Anterior cingulate cortex (tissue), 58 donors: ENCODE measurements at regions not wholly inside any gene's neighbourhood (a gene's known extent, or its start where the extent isn't known, plus 50 kb on each side); places are given as distances from the start of the nearest gene placed in this dataset.

Experiments used
- DNase-seq, 58 donors: peaks; one replicate each; lab custom pipeline; 2025; lab: John Stamatoyannopoulos, UW

DNA sequence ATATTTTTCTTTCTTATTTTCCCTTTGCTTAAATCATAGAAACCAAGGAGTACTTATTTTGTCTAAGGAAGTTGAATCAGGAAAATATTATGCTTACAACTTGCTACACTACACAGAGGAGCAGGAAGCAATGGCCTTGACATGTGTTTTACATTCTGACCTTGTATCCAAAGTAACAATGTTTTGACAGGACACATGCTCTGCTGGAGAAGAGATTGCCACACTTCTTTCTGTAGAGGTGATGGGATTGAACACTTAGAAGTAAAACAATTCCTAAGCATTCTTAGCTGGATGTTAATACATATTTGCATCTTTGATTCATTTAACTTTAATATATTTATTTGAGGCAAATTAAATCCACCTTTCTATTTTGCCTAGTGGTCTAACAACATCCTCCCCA lies 929.1 kb downstream of the DSC3 start:
- DNase-seq, result no peak

DNA sequence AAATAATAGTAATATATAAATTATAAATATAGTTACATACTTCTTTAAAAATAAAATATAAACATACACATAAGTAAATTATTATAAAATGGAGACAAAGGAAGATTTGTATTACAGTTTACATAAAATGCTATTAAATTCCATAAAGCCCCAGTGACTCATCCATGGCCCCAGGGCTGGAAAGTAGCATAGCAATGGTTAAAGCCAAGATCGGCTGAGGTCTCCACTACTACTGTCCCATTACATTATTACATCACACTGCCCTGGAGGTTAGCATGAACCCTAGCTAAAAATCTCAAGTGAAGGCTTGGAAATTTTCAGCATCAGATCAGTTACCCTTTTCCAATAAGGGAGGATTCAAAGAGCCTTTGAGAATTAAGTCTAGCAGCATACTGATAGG lies 936.2 kb downstream of the DSC3 start:
- DNase-seq, result no peak

DNA sequence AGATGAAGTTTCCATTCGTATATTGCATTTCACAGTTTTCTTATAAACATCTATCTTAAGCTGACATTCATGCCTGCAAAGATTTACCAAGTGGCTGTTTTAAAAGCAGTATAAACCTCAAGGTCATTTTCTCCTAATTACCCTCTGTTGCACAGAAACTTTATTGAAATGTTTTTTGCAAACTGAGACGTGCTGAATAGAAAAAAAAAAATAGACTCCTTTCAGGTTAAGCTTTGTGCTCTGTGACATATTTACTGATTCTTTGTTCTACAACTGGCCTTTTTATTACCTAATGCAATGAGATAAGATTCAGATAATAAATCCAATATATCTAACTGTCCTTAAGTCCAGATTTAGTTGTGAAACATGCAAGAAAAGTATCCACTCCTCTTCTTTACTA lies 938.7 kb downstream of the DSC3 start:
- DNase-seq, result no peak

DNA sequence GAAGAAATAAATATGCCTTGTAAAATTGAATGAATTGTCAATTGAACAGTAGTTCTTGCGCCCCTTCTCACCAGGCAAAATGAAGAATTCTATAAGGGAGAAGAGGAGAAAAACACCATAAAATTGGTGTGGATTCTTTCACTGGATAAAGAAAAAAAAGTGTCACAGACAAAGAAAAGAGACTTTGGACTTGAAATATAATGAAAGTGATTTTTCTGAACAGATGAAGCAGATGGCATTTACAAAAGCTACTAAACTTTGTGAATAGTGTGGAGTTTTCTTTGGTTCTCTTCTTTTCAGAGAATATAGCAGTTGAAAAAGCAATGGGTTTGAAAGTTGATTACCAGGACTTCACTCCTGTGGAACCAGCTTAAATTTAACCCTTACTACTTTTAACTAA lies 945.7 kb downstream of the DSC3 start:
- DNase-seq, result no peak

DNA sequence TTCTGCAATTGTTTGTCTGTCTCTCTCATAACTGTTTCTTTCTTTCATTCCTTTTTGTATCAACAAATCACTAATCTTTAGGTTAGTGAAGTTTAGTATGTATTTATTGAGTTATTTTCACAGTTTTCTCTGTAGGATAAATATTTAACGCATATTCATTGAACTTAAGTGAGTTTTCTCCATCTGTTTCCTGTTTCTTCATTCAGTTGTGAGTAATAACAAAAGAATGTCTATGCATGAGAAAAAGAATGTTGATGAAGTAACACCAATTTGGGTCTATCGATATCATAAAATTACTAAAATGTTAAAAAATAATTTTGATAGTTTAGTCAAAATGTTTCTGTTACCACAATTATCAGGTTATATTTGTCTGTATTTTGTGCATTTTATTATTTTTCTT lies 948.0 kb downstream of the DSC3 start:
- DNase-seq, result no peak

DNA sequence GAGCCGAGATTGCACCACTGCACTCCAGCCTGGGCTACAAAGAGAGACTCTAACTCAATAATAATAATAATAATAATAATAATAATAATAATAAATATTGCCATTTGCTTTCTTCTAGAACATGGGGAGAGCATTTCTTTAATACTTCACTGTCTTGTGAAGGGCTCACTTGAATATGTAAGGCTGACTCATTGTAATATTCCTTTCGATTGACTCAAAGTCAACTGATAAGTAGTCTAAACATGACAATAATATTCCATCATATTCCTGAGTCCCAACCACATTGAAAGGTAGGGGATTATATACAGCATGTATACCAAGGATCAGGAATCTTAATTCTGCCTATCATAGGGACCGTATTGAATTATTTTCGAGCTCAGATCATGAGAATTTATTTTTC lies 949.2 kb downstream of the DSC3 start:
- DNase-seq, result no peak

DNA sequence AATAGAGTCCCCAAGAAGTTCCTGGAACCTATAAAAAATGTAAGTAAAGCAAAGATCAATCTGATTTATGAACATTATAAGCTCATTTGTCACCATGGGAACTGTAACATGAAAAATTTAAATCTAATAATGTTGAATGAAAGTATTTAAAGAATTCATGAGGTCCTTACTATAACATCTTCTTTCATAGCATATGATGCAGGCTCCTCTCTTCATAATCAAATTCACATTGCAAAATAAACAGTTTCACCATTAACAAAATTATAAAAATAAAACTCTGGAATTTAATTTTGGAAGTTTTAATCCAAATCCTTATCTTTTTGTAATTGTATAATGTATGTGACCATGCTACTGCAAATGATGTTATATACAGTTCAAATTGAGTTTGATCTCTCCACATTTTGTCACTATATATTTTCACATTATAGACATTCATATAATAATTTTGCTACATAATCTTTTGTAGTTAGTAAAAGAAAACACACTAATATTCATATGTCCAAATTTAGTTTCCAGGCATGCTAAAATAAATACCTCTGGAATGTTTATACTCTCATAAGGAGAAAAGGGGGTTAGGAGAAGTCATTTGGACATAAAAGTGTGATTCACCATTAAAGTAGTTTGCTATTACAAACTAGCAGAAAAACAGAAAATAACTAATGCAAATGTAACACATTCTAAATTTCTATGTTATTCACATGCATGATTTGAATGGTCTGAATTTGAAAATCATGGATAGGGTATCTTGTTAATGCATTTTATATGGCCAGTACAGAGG lies 954.1 kb downstream of the DSC3 start:
- DNase-seq, result no peak

DNA sequence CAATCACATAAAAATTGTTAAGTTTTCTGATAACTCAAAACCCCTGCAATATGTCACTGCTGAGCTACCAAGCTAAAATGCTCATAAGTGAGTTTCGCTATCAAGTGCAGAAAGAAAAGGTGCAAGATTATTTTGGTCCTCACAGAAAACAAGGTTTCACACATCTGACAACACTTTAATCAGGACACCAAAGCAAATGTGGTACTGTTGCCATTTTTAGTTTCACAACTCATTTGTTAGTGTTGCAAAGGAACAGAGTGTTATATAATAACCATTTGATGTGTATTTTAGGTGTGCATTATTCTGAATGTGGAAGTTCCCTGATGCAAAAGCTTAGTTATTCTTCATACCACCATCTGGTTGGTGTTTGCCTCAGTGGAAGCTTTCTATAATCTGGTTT lies 956.2 kb downstream of the DSC3 start:
- DNase-seq, result no peak

DNA sequence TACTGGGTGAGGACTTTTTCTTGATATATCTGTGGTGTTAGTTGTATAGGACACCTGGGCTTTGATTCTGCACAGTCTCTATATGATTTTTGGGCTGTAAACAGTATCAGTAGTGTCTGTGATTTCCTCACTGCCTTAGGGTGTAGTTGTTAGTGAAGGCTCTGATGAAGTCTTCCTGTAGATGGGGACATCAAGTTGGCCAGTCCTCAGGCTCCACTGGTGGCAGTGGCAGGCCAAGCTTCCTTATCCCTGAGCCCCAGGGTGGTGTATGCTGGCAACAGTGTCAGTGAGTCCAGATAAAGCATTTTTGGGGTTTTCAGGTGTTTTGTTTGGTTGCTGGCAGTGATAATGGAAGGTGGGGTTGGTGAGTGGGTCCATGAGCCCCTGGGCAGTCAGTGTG lies 961.4 kb downstream of the DSC3 start:
- DNase-seq, result no peak

DNA sequence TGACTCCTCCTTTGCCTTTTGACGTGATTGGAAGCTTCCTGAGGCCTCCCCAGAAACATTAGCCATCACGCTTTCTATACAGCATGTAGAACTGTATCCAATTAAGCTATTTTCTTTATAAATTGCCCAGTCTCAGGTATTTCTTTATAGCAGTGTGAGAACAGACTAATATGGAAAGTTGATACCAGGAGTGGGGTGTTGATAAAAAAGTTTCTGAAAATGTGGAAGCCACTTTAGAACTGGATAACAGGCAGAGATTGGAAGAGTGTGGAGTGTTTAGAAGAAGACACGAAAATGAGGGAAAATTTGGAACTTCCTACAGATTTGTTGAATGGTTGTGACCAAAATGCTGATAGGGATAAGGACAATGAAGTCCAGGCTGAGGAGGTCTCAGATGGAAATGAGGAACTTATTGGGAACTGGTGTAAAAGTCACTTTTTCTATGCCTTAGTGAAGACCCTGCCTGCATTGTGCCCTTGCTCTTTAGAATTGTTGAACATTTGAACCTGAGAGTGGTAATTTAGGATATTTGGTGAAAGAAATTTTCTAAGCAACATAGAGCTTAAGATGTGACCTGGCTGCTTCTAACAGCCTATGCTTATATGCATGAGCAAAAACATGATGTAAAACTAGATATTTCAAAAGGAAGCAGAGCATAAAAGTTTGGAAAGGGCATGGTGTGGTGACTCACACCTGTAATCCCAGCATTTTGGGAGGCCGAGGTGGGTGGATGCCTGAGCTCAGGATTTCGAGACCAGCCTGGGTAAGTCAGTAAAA lies 969.7 kb downstream of the DSC3 start:
- DNase-seq, result no peak

DNA sequence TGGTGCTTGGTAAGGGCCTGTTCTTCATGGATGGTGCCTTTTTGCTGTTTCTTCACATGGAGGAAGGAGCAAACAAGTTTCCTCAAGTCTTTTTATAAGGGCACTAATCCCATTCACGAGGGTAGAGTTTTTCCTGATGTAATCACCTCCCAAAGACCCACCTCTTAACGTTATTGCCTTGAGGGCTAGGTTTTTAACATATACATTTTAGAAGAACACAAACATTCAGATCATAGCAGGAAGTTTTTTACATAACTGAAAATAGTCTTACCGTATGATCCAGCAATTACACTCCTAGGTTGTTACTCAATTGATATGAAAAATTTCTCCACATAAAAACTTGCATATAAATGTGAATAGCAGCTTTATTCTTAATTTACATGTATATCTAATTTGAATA lies 976.3 kb downstream of the DSC3 start:
- no peak for DNase-seq

DNA sequence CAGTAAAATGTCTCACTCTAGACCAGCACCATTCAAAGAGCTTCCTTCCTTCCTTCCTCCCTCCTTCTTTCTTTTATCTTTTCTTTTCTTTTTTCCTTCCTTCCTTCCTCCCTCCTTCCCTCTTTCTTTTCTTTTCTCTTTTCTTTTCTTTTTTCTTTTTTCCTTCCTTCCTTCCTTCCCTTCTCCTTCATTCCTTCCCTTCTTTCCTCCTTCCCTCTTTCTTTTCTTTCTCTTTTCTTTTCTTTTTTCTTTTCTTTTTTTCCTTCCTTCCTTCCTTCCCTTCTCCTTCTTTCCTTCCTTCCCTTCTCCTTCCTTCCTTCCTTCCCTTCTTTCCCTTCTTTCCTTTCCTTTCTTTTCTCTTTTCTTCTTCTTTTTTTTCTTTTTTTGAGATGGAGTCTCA lies 985.1 kb downstream of the DSC3 start:
- no peak for DNase-seq

DNA sequence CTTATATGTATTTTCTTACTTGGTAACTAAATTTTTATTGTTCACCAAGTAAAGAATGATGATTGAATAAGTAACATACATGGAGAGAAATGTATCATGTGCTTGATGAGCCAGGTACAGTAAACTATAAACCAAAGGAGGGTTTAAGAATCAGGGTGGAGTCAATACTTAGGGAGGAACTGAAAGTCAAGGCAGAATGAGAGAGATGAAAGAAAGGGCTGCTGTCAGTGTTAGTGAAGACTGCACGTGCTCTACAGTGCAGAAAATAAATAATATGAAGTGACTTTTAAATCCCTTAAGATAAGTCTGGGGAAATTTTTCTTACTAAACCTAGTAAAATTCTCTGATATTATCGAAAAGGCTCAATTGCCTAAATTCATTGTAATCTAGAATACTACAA lies 986.0 kb downstream of the DSC3 start:
- no peak for DNase-seq

DNA sequence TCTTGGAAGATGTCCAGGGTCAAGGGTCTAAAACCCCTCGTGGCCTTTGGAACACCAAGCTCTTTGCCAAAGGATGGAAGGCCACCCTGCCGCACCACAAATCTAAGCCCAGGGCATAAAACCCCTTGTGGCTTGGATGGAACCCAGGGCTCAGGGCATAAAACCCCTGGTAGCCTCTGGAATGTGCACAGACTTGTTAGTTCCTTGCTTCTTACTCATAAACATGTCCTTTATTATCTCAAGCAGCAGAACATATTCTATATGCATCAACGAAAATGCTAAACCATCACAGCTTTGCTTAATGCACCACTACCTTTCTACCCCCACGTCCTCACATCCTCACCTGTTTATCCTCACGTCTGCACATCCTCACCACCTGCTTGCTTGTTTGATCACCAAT lies 998.0 kb downstream of the DSC3 start:
- DNase-seq, result no peak

DNA sequence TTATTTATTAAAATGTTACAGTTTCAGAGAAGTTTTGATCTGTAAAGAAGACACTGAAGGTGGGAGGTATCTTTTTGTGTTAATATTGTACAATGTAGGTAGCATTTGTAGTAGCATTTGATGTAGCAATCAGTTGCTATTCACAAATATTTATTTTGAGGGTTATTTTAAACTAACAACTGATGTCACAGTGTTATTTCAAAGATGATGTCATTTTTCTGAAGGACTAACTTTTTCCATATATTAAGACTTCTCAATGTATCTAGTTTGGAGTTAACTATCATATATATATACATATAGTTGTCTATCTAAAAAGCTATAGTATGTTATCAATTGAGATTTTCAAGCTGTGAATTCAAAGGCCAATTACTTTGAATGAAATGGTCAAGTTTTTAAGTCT lies 1003.3 kb downstream of the DSC3 start:
- no peak for DNase-seq

DNA sequence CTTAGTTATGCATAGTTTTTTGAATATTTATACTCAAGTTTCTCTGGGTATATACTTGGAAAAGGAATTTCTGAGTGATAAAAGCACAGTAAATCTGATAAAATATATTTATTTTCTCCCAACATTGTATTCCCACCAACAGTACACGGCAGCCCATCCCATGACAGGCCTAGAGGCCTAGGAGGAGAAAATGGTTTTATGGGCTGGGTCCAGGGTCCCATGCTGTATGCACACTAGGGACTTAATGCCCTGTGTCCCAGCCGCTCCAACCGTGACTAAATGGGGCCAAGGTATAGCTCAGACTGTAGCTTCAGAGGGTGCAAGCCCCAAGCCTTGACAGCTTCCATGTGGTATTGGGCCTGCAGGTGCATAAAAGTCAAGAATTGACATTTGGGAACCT lies 1007.7 kb downstream of the DSC3 start:
- DNase-seq, result no peak

DNA sequence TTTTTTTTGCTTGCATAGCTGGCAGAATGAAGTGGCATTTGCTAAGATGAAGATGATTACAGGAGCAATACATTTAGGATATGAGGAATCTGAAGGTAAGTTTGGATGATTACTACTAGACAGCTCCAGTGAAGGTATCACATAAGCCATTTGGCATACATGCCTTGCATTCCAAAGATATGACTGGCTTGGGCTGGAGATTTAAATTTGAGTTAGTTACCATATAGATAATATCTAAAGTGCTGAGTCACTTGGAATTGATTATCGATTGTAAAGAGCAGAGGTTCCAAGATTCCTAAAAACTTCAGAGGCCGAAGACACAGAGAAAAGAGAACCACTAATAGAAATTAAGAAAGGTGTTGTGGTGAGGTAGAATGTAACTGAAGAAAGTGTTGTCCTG lies 1026.4 kb downstream of the DSC3 start:
- DNase-seq, result no peak

DNA sequence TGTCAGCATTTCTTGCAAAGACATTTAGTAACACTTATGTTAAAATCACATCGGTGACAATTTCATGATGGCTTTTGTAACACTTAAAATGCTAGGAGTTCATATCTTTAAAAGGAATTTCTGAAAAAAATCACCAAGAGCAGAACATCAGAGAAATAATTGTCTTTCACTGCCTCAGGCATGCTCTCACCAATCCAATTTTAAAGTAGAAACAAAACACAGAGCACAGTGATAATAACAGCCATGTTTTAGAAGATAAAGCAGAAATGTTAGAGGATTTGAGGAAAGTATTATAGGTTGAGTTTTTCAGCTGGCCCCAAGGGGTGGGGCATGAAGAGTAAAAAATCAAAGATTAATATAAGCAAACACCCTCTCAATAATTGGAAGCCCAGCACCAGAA lies 1037.6 kb downstream of the DSC3 start:
- DNase-seq, result no peak

DNA sequence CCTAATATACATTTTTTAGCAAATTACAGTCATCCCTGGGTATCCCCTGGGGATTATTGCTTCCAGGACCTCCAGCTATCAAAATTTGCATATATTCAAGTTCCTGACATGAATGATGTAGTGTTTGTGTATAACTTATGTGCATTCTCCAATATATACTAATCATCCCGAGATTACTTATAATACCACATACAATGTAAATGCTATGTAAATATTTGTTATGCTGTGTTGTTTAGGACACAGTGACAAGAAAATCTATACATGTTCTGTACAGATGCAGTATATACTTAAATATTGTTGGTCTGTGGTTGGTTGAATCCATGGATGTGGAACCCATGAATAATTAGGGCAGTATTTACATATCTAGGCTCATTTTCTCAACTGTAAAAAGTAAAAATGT lies 1060.3 kb downstream of the DSC3 start:
- no peak for DNase-seq

DNA sequence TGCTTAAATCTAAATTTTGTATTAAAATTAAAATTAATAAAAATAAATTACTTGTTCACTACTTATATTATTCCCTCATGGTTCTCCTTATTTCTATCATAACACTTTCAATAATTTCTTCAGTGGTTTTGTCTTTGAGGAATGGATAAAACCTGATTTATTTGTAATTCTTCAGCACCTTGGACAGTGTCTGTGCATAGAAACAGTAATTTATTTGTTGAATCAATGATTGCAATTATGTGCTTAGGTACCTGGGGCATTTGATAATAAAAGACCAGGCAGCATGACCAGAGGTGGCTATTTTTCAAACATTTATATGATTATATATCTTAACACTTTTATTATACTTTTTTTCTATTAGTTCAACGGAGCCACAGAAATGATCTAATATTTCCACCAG lies 1062.7 kb downstream of the DSC3 start:
- no peak for DNase-seq

DNA sequence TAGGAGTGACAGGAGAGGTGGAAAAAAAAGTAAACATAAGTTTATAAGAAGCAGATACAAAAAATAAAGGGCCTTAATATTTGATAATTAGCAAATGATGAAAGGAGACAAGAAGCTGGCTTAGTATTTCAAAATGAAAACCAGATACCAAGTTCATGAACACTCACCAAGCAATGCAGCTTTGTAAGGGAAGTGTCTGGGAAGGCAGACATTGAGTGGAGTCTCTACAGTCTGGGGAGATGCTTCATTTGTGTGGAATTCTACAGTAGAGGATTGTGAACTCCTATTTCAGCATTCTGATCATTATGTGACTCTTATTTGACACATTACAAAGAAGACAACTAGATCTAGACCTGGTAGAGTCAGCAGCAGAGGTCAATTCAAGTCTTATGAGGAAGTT lies 1072.7 kb downstream of the DSC3 start:
- no peak for DNase-seq

DNA sequence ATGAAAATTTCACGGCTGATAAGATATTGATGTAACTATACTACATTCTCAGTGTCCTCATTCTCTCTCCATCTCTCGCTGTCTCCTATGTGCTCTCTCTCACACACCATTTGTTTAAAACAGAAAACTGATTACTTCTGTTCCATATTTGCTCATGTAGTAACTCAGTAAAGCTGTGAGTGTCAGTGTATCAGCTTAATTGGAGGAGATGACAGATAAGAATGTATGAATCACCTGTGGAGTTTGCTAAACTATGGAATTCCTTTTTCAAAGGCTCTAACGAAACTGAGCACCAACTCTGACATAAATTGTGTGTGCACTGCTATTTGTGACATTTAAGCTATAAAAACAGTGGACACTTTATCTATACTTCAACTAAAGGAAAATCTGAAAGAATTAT lies 1080.0 kb downstream of the DSC3 start:
- DNase-seq, result no peak
